K562 (cell line): ENCODE measurements at regions not wholly inside any gene's neighbourhood (a gene's known extent, or its start where the extent isn't known, plus 50 kb on each side); places are given as distances from the start of the nearest gene placed in this dataset.

Source experiments
- ADNP ChIP-seq: fragments of 200-800 bp; sonication (Bioruptor generic); IDR thresholded peaks from 2 replicates; pipeline ENCODE4 v1.6.1; 2016; ENCODE audit warnings: missing genetic modification characterization, missing compliant biosample characterization
- CBX2 ChIP-seq: fragments of 200-600 bp; sonication (generic); IDR thresholded peaks from one replicate; pipeline ENCODE4 v1.6.1; 2012; ENCODE audit warnings: mild to moderate bottlenecking, low read length, inconsistent platforms; ENCODE audit not compliant: insufficient read depth, poor library complexity, severe bottlenecking
- STAT5A ChIP-seq: IDR thresholded peaks from 2 replicates; pipeline ENCODE4 v1.6.1; 2012; ENCODE audit warnings: low read length, inconsistent platforms, borderline replicate concordance
- TAF15 ChIP-seq: fragments of 200-400 bp; formaldehyde crosslinking; IDR thresholded peaks from 2 replicates; pipeline ENCODE4 v1.6.1; 2017; ENCODE audit warnings: mild to moderate bottlenecking, low read depth, low read length, moderate library complexity
- ZBTB1 ChIP-seq: sonication (generic); formaldehyde crosslinking; IDR thresholded peaks from 2 replicates; pipeline ENCODE4 v1.8.1; 2023; ENCODE audit warnings: missing genetic modification reagents, low read depth, mild to moderate bottlenecking, borderline replicate concordance
- TF ChIP-seq, protein P1 (sequence below): sonication (generic); formaldehyde crosslinking; IDR thresholded peaks from 2 replicates; pipeline ENCODE4 v1.8.0; 2022; ENCODE audit warnings: mild to moderate bottlenecking, missing genetic modification reagents
- TF ChIP-seq, protein P2 (sequence below): sonication (generic); formaldehyde crosslinking; IDR thresholded peaks from 2 replicates; pipeline ENCODE4 v1.9.0; 2022; ENCODE audit warnings: mild to moderate bottlenecking, missing genetic modification reagents
- TF ChIP-seq, protein P3 (sequence below): sonication (generic); formaldehyde crosslinking; IDR thresholded peaks from 2 replicates; pipeline ENCODE4 v1.5.0; 2020; ENCODE audit warnings: missing genetic modification reagents

DNA sequence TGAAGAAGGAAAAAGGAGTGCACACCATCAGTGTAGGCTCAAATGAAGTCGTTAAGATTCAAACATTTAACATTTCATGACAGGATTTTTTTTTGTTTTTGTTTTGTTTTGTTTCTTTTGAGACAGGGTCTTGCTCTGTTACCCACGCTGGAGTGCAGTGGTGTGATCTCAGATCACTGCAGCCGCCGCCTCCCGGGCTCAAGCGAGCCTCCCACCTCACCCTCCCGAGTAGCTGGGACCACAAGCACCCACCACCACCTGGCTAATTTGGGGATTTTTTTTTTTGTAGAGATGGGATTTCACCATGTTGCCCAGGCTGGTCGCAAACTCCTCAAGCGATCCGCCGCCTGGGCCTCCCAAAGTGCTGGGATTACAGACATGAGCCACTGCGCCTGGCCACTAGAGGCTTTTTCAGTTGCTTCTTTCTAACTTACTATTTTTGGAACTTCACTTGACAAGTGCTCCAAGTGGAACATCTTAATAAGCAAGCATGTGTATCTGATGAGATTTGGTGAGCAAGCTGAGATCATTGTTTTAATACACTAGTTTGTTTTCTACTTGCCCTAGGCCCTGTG, 78.9 kb upstream of the CNKSR2 start (continued):
- TF ChIP-seq, protein P1, sequence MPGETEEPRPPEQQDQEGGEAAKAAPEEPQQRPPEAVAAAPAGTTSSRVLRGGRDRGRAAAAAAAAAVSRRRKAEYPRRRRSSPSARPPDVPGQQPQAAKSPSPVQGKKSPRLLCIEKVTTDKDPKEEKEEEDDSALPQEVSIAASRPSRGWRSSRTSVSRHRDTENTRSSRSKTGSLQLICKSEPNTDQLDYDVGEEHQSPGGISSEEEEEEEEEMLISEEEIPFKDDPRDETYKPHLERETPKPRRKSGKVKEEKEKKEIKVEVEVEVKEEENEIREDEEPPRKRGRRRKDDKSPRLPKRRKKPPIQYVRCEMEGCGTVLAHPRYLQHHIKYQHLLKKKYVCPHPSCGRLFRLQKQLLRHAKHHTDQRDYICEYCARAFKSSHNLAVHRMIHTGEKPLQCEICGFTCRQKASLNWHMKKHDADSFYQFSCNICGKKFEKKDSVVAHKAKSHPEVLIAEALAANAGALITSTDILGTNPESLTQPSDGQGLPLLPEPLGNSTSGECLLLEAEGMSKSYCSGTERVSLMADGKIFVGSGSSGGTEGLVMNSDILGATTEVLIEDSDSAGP, result no peak
- TF ChIP-seq, protein P2, sequence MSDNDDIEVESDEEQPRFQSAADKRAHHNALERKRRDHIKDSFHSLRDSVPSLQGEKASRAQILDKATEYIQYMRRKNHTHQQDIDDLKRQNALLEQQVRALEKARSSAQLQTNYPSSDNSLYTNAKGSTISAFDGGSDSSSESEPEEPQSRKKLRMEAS (CRISPR knock-in tag), result no peak
- TF ChIP-seq, protein P3, sequence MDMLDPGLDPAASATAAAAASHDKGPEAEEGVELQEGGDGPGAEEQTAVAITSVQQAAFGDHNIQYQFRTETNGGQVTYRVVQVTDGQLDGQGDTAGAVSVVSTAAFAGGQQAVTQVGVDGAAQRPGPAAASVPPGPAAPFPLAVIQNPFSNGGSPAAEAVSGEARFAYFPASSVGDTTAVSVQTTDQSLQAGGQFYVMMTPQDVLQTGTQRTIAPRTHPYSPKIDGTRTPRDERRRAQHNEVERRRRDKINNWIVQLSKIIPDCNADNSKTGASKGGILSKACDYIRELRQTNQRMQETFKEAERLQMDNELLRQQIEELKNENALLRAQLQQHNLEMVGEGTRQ (CRISPR knock-in tag), result no peak
- TF ChIP-seq CBX2 (no peak), ADNP (tag) (no peak), ZBTB1 (CRISPR knock-in tag) (no peak), STAT5A (no peak), TAF15 (no peak)
